SKM-1 treated with dmso at 0.1 percent for 144 hours (cell line): ENCODE measurements at regions not wholly inside any gene's neighbourhood (a gene's known extent, or its start where the extent isn't known, plus 50 kb on each side); places are given as distances from the start of the nearest gene placed in this dataset.
"Not testable (repeated sequence)": the region's sequence is repeated elsewhere in the genome, so short reads cannot be mapped to it uniquely, and the experiment has no call there.

Experiments used
- DNase-seq: peaks from one replicate; lab custom pipeline; 2025; ENCODE audit not compliant: unreplicated experiment; lab: John Stamatoyannopoulos, UW

- DNase-seq: no peak
Measured at GRCh38 chr2:35821675-35822074, 533.9 kb upstream of the CRIM1 start.

GRCh38 chr2:35820391-35820790 lies 535.2 kb upstream of the CRIM1 start:
- no peak for DNase-seq

- DNase-seq: no peak
Measured at GRCh38 chr2:35819033-35819432, 536.5 kb upstream of the CRIM1 start.

DNA sequence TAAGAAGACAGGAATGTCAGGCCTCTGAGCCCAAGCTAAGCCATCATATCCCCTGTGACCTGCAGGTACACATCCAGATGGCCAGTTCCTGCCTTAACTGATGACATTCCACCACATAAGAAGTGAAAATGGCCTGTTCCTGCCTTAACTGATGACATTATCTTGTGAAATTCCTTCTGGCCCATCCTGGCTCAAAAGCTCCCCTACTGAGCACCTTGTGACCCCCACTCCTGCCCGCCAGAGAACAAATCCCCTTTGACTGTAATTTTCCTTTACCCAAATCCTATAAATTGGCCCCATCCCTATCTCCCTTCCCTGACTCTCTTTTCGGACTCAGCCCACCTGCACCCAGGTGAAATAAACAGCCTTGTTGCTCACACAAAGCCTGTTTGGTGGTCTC lies 537.2 kb upstream of the CRIM1 start:
- DNase-seq: not testable (repeated sequence)

- not testable (repeated sequence) for DNase-seq
Measured at GRCh38 chr2:35814597-35814996, 541.0 kb upstream of the CRIM1 start.

DNA sequence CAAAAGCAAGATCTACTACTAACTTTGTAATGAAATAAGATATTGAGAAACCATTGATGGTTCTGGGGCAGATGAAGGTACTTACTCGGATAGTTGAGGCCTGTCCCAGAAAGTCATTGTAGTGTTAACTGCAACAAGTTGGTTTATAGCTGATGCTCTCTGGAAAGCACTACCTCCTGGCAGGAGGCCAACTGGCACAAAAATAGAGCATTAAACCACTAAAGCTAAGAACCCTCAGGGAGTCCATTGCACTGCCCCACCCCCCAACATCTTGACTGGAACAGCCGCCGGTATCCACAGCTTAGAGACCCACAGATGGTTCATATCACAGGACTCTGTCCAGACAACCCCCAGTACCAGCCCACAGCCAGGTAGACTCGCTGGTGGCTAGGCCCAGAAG lies 552.5 kb upstream of the CRIM1 start:
- DNase-seq: no peak

GRCh38 chr2:35794796-35795450 lies 560.7 kb upstream of the CRIM1 start:
- DNase-seq: no peak

DNA sequence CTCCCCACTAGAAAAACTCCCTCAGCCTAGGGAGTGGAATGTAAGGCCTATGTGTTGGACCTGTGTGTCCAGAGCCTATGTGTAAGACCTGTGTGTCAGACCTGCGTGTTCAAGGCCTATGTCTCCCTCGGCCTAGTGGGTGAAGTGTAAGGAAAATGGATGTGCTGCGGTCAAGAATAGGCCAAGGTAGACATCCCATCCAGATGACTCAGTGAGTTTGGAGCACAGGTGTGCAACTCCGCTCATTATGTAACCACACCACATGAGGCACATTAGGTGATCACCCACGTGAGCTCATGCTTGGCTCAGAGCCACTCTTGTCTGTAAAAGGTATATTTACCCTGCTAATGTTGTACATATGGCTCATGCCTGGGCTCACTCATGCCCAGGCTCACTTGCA lies 565.3 kb upstream of the CRIM1 start:
- no peak for DNase-seq

- no peak for DNase-seq
Measured at GRCh38 chr2:35788543-35788942, 567.0 kb upstream of the CRIM1 start.

DNA sequence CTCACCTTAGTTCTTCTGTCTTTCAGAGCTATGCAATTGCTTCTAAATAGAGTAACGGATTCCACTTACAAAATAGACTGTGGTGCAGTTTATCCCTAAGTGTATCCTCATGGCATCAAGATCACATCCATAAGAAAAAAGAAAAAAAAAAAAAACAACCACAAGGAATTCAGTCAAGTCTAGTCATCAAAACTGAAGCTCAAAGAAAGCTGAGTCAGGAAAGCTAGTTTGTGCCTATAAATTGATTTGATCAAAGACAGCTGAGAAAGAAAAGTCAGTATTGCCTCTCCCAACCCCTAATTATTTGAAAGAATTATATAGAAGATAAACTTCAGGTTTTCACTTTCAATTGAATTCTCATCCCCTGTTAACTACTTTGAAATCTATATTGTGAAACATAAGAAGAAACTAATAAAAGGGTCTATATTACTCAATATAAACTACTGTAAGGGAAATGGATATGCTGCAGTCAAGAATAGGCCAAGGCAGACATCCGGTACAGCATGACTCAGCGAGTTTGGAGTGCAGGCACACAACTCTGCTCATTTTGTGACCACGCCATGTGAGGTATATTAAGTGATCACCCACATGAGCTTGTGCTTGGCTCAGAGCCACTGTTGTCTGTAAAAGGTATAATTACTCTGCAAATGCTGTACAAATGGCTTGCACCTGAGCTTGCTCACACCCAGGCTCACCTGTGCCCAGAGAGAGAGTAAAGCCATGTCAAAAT lies 568.1 kb upstream of the CRIM1 start:
- no peak for DNase-seq

- DNase-seq: no peak
Measured at GRCh38 chr2:35785564-35785963, 570.0 kb upstream of the CRIM1 start.

- DNase-seq: no peak
Measured at GRCh38 chr2:35784777-35785176, 570.8 kb upstream of the CRIM1 start.

GRCh38 chr2:35783723-35784122 lies 571.9 kb upstream of the CRIM1 start:
- DNase-seq: no peak

- DNase-seq: no peak
Measured at GRCh38 chr2:35741556-35741955, 614.0 kb upstream of the CRIM1 start.

DNA sequence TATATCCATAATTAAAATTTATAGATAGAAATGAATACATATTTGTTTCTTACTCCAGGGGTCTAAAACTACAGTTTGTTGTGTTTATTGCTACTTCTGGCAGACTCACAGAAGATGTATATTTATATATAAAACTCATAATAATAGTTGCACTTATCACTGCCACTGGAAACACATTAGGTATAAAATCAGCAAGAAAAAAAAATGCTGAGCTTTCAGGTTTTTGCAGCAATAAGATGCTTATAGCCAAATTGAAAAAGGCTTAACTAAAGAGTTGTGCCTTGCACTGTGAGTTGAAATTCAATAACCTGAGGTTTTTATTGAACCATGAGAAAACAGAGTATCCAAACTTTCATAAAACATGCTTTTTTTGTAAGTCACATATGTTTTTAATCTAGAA lies 623.9 kb upstream of the CRIM1 start:
- DNase-seq: no peak

DNA sequence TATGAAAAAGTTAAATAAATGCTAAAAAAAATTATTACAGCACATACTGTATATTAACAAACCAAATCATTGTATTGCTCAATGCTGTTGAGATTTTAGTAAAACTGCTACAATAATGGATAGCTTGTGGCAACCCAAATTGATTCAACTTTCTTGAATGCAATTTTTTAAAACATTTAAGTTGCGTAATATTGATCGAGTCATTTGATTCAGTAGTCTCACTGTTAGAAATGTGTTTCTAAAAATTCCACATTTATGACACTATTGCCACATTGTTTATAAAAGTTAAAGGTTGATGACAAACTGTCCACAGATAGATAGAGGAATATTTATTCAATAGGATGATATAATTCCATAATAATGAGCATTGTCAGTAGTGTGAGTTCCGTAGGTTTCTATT lies 640.7 kb upstream of the CRIM1 start:
- DNase-seq: no peak

- no peak for DNase-seq
Measured at GRCh38 chr2:35708411-35708923, 647.1 kb upstream of the CRIM1 start.

GRCh38 chr2:35688309-35688708 lies 667.3 kb upstream of the CRIM1 start:
- no peak for DNase-seq

GRCh38 chr2:35651688-35652323 lies 703.8 kb upstream of the CRIM1 start:
- no peak for DNase-seq

DNA sequence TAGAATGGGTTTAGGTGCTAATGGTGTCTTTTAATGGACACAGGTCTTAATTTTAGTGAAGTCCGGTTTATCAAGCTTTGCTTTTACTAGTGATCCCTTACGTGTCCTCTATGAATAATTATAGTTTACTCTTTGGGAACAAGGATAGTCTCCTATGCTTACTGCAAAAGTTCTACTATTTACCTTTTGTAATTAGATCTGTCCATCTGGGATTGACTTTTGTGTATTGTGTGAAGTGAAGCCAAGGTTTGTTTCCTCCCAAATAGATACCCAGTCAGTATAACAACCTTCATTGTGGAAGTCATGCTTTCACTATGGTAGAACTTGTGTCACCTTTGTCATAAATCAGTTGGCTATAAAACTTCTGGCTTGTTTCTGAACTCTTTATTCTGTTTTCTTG lies 740.9 kb upstream of the CRIM1 start:
- DNase-seq: no peak

DNA sequence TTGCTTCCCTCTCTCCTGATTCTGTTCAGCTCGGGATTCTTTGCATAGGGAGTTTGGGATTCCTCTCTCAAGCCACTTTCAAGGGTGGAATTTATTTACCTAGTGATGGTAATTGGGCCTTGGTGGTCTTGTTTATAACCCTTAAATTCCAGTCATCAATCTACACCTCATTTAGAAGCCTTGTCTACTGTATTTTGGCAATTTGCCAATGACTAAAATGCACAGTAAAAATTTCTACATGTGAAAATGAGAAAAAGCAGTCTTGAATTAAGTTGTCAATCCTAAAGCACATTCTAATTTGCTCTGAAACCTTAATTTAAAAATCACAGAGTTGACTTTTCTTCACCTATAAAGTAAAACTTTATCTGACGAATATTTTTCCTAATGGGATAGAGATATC lies 749.2 kb upstream of the CRIM1 start:
- DNase-seq: no peak

- no peak for DNase-seq
Measured at GRCh38 chr2:35598310-35598709, 757.3 kb upstream of the CRIM1 start.
